ENCODE measurements at regions not wholly inside any gene's neighbourhood (a gene's known extent, or its start where the extent isn't known, plus 50 kb on each side); places are given as distances from the start of the nearest gene placed in this dataset.

DNA sequence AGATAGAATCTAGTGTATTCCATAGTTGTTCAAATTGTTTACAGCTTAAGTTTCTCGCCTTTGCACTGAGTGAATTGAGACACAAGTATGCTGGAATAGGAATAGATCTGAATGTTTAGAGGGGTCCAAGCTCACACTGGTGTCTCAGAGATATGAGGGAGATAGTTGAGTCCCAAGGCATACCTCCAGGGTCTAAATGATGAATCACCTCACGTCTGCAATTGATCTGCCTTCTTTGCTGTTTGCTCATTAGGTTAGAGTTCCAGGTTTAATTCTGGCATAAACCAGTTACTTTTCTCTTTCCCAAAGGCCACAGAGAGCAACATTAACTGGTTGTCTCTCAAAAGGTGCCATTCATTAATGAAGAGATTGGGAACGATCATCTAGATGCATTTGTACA, 106.3 kb upstream of the MME start:
- intact Hi-C loops (cut with micrococcal nuclease): no loop called here
- no peak for DNase-seq
- no peak overlapping the region for H3K27ac ChIP-seq (ENCODE audit: low read depth, low read length)
- H3K4me1 Mint-ChIP-seq: no peaks in the 10 kb centered on the region
- H3K4me3 ChIP-seq (ENCODE audit: low read length in 2 of 2): no peak overlapping the region
- H3K27ac Mint-ChIP-seq: no peak overlapping the region
- peaks cover 0 to 4% (median 0%) of the 10 kb centered on the region in 8 donors for H3K9me3 Mint-ChIP-seq
- no peaks in the 10 kb centered on the region for H3K4me1 ChIP-seq (ENCODE audit: insufficient read depth, low read length)
- no peaks in the 10 kb centered on the region for H3K27me3 ChIP-seq (ENCODE audit: insufficient read depth, low read length)
- H3K36me3 Mint-ChIP-seq: no peaks in the 10 kb centered on the region
- H3K4me3 Mint-ChIP-seq: no peak overlapping the region
- no peaks in the 10 kb centered on the region for H3K9me3 ChIP-seq (ENCODE audit: control insufficient read depth in 1 of 2, low read length in 2 of 2)
- no peaks in the 10 kb centered on the region for H3K36me3 ChIP-seq (ENCODE audit: insufficient read depth, low read length)
- ChIA-PET POLR2A (ENCODE audit: partially characterized antibody) (no interaction called here), CTCF (ENCODE audit: partially characterized antibody) (no interaction called here)
- no peaks in the 10 kb centered on the region for H3K27me3 Mint-ChIP-seq

DNA sequence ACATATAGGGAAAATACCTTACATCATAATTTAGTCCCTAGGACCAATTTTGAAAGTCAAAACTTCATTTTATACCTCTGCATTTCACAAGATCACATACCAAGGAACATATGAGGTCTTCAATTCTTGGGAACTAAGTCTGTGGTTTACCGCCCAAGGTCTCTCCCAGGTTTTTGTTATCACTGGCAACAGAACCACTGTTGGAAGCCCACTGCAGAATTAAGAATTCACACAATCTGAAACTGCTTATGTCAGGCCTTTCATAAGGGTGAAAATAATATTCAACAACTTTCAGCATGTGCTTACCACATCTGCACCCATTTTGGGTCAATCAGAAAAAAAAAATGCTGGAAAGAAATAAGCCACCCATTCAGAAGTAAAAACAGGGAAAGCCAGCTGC, 107.2 kb upstream of the MME start:
- Histone ChIP-seq H3K4me1 (ENCODE audit: insufficient read depth, low read length) (no peaks in the 10 kb centered on the region), H3K27me3 (ENCODE audit: insufficient read depth, low read length) (no peaks in the 10 kb centered on the region), H3K36me3 (ENCODE audit: insufficient read depth, low read length) (no peaks in the 10 kb centered on the region), H3K27ac (ENCODE audit: low read depth, low read length) (no peak overlapping the region), H3K4me3 (ENCODE audit: low read length in 2 of 2) (no peak overlapping the region), H3K9me3 (ENCODE audit: control insufficient read depth in 1 of 2, low read length in 2 of 2) (no peaks in the 10 kb centered on the region)
- H3K36me3 Mint-ChIP-seq: no peaks in the 10 kb centered on the region
- H3K27me3 Mint-ChIP-seq: no peaks in the 10 kb centered on the region
- H3K4me1 Mint-ChIP-seq: no peaks in the 10 kb centered on the region
- ChIA-PET CTCF (ENCODE audit: partially characterized antibody) (no interaction called here), POLR2A (ENCODE audit: partially characterized antibody) (no interaction called here)
- intact Hi-C loops (cut with micrococcal nuclease): no loop called here
- no peak overlapping the region for H3K4me3 Mint-ChIP-seq
- H3K9me3 Mint-ChIP-seq: peaks cover 0 to 4% (median 0%) of the 10 kb centered on the region in 8 donors
- DNase-seq: no peak
- H3K27ac Mint-ChIP-seq: no peak overlapping the region

DNA sequence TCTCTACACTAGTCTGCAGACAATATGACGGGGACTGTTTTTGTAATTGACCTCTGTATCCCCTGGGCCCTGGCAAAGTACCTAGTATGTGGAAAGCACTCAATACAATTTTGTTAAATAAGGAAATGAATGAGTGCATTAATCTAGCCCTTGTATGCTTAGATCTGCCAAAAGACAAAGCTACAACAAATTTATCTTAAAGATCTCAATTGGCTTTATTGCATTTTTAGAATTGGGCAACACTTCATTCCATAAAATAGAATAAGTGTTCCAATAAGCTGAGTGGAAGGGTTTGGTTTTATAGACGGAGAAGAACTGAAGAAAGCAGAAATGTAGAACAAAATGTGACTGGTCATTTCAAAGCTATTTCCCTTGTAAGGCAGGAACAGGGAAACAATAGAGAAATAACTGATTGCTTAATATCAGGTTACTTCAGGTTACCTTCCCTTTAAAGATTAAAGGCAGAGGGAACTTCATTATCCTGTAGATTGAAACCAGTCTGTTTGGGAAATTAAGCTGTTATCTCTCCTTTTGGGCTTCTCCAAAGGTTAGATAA, 108.3 kb upstream of the MME start:
- POLR2A ChIA-PET (ENCODE audit: partially characterized antibody): no interaction called here
- no peak overlapping the region for H3K27ac ChIP-seq (ENCODE audit: low read depth, low read length)
- no peaks in the 10 kb centered on the region for H3K9me3 ChIP-seq (ENCODE audit: control insufficient read depth in 1 of 2, low read length in 2 of 2)
- Mint-ChIP-seq H3K4me1 (no peaks in the 10 kb centered on the region), H3K4me3 (no peak overlapping the region), H3K9me3 (peaks cover 0 to 4% (median 0%) of the 10 kb centered on the region in 8 donors), H3K36me3 (no peaks in the 10 kb centered on the region), H3K27ac (no peak overlapping the region), H3K27me3 (no peaks in the 10 kb centered on the region)
- H3K4me1 ChIP-seq (ENCODE audit: insufficient read depth, low read length): no peaks in the 10 kb centered on the region
- H3K4me3 ChIP-seq (ENCODE audit: low read length in 2 of 2): no peak overlapping the region
- DNase-seq: no peak
- H3K27me3 ChIP-seq (ENCODE audit: insufficient read depth, low read length): no peaks in the 10 kb centered on the region
- no peaks in the 10 kb centered on the region for H3K36me3 ChIP-seq (ENCODE audit: insufficient read depth, low read length)
- CTCF ChIA-PET (ENCODE audit: partially characterized antibody): no interaction called here
- intact Hi-C loops (cut with micrococcal nuclease): no loop called here

DNA sequence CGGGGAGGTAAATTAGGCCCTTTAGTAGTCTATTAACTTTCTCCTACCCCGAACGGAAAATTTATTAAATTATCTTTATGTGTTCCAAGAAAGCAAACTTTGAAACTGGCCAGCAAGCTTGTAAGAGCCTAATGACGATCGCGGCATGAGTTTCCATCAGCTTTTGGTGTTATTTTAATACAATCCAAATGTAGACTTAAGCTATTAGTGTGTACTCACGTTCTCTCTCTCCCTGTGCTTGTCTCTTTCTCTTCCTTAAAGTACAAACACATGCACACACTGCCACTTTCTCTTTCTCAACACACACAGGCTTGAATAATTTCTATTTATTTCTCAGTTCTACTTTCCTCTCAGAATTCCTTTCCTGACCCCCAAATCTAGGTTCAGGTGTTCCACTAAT, 108.8 kb upstream of the MME start:
- no peak overlapping the region for H3K27ac Mint-ChIP-seq
- intact Hi-C loops (cut with micrococcal nuclease): no loop called here

DNA sequence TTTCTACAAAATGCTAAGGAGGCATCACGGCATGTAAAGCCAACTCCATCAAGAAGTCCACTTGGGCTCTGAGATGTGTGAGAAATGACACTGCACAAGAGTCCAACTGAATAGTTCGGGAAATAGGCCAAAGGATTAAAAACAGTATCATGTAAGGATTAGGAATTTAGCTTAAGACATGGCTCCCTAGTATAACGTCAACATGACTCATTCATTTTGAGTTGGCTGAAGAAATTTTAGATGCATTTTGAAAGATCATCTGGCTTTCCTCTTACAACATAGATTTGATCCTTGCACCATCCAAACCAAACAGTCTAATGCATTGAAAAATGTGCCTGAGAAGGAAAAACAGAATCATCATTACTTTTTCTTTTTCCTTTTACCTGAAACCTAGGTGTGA, 109.3 kb upstream of the MME start:
- H3K27ac Mint-ChIP-seq: no peak overlapping the region
- intact Hi-C loops (cut with micrococcal nuclease): no loop called here
- H3K36me3 Mint-ChIP-seq: no peaks in the 10 kb centered on the region
- no peaks in the 10 kb centered on the region for H3K27me3 Mint-ChIP-seq
- POLR2A ChIA-PET (ENCODE audit: partially characterized antibody): no interaction called here
- no peak for DNase-seq
- H3K4me1 Mint-ChIP-seq: no peaks in the 10 kb centered on the region
- H3K27ac ChIP-seq (ENCODE audit: low read depth, low read length): no peak overlapping the region
- no peaks in the 10 kb centered on the region for H3K36me3 ChIP-seq (ENCODE audit: insufficient read depth, low read length)
- no peaks in the 10 kb centered on the region for H3K9me3 ChIP-seq (ENCODE audit: control insufficient read depth in 1 of 2, low read length in 2 of 2)
- H3K4me1 ChIP-seq (ENCODE audit: insufficient read depth, low read length): no peaks in the 10 kb centered on the region
- H3K4me3 ChIP-seq (ENCODE audit: low read length in 2 of 2): no peak overlapping the region
- peaks cover 0 to 4% (median 0%) of the 10 kb centered on the region in 8 donors for H3K9me3 Mint-ChIP-seq
- no peak overlapping the region for H3K4me3 Mint-ChIP-seq
- H3K27me3 ChIP-seq (ENCODE audit: insufficient read depth, low read length): no peaks in the 10 kb centered on the region
- CTCF ChIA-PET (ENCODE audit: partially characterized antibody): no interaction called here

More for the DNA sequence above, 108.8 kb upstream of the MME start:
- Mint-ChIP-seq H3K36me3 (no peaks in the 10 kb centered on the region), H3K27me3 (no peaks in the 10 kb centered on the region), H3K4me1 (no peaks in the 10 kb centered on the region), H3K9me3 (peaks cover 0 to 4% (median 0%) of the 10 kb centered on the region in 8 donors), H3K4me3 (no peak overlapping the region)
- Histone ChIP-seq H3K4me3 (ENCODE audit: low read length in 2 of 2) (no peak overlapping the region), H3K27ac (ENCODE audit: low read depth, low read length) (no peak overlapping the region), H3K4me1 (ENCODE audit: insufficient read depth, low read length) (no peaks in the 10 kb centered on the region), H3K36me3 (ENCODE audit: insufficient read depth, low read length) (no peaks in the 10 kb centered on the region), H3K9me3 (ENCODE audit: control insufficient read depth in 1 of 2, low read length in 2 of 2) (no peaks in the 10 kb centered on the region), H3K27me3 (ENCODE audit: insufficient read depth, low read length) (no peaks in the 10 kb centered on the region)
- no peak for DNase-seq
- ChIA-PET POLR2A (ENCODE audit: partially characterized antibody) (no interaction called here), CTCF (ENCODE audit: partially characterized antibody) (no interaction called here)

DNA sequence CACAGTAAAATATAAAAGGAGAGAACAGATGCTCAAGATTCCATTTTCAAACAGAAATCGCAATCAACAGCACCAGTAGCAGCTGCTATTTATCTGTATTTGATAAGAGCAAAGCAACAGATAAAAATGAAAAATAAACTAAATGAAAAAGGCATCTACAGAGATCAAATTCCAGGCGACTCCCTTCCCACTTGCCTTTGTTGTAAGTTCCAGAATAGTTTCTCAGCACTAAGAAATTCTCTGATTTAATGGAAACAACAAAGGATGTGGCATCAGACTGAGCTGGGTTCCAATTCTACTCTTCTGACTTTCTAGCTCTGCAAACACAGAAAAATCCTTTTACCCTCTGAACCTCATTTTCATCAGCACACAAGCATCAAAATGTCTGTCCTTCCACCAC, 110.8 kb upstream of the MME start:
- no peaks in the 10 kb centered on the region for H3K27me3 ChIP-seq (ENCODE audit: insufficient read depth, low read length)
- H3K27ac Mint-ChIP-seq: no peak overlapping the region

DNA sequence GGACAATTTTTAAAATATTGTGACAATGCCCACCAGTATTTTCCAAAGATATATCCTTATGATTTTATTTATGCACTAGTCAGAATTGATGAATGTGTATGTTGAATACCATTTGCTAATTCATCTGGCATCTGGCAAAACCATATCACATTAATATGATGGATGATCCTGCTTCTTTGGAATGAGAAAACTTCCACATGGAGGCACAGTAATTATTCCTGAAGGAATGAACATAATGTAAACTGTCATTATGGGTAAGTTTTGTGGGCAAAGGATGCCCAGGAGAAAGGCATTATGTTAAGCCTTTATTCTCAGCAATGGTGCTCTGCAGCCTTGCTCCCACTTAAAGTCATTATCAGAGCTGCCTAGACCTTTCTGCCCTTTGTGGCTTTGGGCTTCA, 113.0 kb upstream of the MME start:
- intact Hi-C loops (cut with micrococcal nuclease): no loop called here
- no peaks in the 10 kb centered on the region for H3K27me3 ChIP-seq (ENCODE audit: insufficient read depth, low read length)
- ChIA-PET POLR2A (ENCODE audit: partially characterized antibody) (no interaction called here), CTCF (ENCODE audit: partially characterized antibody) (no interaction called here)
- Mint-ChIP-seq H3K4me3 (no peak overlapping the region), H3K27me3 (no peaks in the 10 kb centered on the region), H3K27ac (no peak overlapping the region), H3K4me1 (no peaks in the 10 kb centered on the region), H3K36me3 (no peaks in the 10 kb centered on the region), H3K9me3 (peaks cover 0 to 4% (median 0%) of the 10 kb centered on the region in 8 donors)
- no peaks in the 10 kb centered on the region for H3K4me1 ChIP-seq (ENCODE audit: insufficient read depth, low read length)
- no peaks in the 10 kb centered on the region for H3K9me3 ChIP-seq (ENCODE audit: control insufficient read depth in 1 of 2, low read length in 2 of 2)
- no peak overlapping the region for H3K27ac ChIP-seq (ENCODE audit: low read depth, low read length)
- H3K4me3 ChIP-seq (ENCODE audit: low read length in 2 of 2): no peak overlapping the region
- no peaks in the 10 kb centered on the region for H3K36me3 ChIP-seq (ENCODE audit: insufficient read depth, low read length)
- DNase-seq: no peak

More for the DNA sequence above, 110.8 kb upstream of the MME start:
- peaks cover 0 to 4% (median 0%) of the 10 kb centered on the region in 8 donors for H3K9me3 Mint-ChIP-seq
- Histone ChIP-seq H3K27ac (ENCODE audit: low read depth, low read length) (no peak overlapping the region), H3K4me1 (ENCODE audit: insufficient read depth, low read length) (no peaks in the 10 kb centered on the region), H3K4me3 (ENCODE audit: low read length in 2 of 2) (no peak overlapping the region), H3K9me3 (ENCODE audit: control insufficient read depth in 1 of 2, low read length in 2 of 2) (no peaks in the 10 kb centered on the region), H3K36me3 (ENCODE audit: insufficient read depth, low read length) (no peaks in the 10 kb centered on the region)
- H3K27me3 Mint-ChIP-seq: no peaks in the 10 kb centered on the region
- H3K4me3 Mint-ChIP-seq: no peak overlapping the region
- no peaks in the 10 kb centered on the region for H3K36me3 Mint-ChIP-seq
- intact Hi-C loops (cut with micrococcal nuclease): no loop called here
- ChIA-PET POLR2A (ENCODE audit: partially characterized antibody) (no interaction called here), CTCF (ENCODE audit: partially characterized antibody) (no interaction called here)
- H3K4me1 Mint-ChIP-seq: no peaks in the 10 kb centered on the region
- no peak for DNase-seq

DNA sequence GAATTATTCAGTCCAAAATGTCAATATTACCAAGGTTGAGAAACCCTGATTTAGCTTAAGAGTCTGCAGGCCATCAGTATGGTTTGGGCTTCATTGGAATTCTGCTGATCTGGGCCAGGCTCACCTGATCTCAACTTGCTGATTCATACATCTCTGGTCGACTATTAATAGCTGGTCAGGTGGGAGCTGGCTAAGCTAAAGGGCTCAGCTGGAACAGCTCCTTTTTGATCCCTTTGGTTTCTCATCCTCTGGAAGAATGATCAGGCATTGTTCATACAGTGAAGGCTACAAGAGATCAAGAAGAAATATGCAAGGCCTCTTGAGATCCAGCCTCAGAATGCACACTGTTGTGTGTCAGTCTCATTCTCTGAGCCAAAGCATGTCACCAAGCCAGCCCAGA, 123.3 kb upstream of the MME start:
- intact Hi-C loops (cut with micrococcal nuclease): no loop called here
- Mint-ChIP-seq H3K4me3 (no peak overlapping the region), H3K27me3 (no peaks in the 10 kb centered on the region), H3K36me3 (no peaks in the 10 kb centered on the region), H3K4me1 (no peaks in the 10 kb centered on the region), H3K9me3 (peaks cover 0 to 4% (median 0%) of the 10 kb centered on the region in 8 donors), H3K27ac (no peak overlapping the region)
- Histone ChIP-seq H3K36me3 (ENCODE audit: insufficient read depth, low read length) (no peaks in the 10 kb centered on the region), H3K4me3 (ENCODE audit: low read length in 2 of 2) (no peak overlapping the region), H3K27me3 (ENCODE audit: insufficient read depth, low read length) (no peaks in the 10 kb centered on the region), H3K4me1 (ENCODE audit: insufficient read depth, low read length) (no peaks in the 10 kb centered on the region), H3K9me3 (ENCODE audit: control insufficient read depth in 1 of 2, low read length in 2 of 2) (no peaks in the 10 kb centered on the region), H3K27ac (ENCODE audit: low read depth, low read length) (no peak overlapping the region)
- POLR2A ChIA-PET (ENCODE audit: partially characterized antibody): no interaction called here
- DNase-seq: no peak
- CTCF ChIA-PET (ENCODE audit: partially characterized antibody): no interaction called here
